ENCODE measurements at regions not wholly inside any gene's neighbourhood (a gene's known extent, or its start where the extent isn't known, plus 50 kb on each side); places are given as distances from the start of the nearest gene placed in this dataset.

DNA sequence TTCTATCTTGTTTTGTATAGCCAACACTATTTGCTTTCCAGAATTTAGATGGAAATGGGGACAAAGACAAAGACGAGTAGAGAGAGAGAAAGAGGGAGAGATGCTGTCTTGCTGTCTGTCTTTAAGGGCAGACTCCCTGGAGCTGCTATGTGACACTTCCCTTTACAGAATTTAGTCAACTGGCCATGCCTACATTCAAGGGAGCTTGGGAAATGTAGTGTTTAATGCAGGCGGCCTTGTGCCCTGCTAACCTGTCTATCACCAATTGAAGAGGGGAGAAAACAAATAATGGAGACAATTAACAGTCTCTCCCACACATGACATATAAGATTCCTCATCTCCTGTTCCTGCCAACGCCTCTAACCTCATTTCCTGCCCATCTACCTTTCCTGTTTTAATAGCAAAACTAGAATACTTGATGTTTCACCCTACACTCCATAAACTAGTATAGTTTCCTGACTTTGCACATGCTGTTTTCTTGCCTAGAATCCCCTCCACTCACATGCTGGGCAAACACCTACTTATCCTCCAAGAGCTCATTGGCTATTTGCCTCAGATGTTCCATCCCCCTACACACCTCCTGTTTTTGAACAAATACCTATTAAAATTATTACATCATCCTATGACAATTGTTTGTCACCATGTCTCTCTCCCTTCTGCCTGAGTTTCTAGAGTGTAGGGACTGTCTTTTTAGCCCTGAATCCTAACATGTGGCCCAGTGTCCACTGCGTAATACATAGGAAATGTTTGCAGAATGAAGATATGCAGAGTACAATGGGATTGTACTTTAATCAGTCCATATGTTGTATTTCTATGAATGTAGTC lies 117.2 kb downstream of the SLC25A24 start:
- peak; percentile 7 for DNase-seq

DNA sequence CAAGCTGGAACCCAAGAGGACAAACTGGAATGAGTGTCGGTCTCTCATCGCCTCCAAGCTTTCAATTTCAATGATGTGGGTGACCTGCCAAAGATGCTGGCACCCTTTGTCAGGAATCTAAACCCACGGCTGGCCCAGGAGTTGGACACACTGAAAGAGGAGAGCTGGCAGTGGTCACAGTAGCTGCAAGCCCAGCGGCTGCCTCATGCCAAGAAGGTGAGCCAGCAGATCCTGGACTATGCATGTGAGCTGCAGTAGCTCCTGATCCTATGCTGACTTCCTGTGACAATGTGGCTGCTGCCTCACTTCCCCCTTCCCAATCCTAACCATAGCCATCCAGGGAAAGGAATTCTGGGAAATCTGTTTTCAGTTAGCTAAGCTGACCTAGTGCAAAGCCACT lies 117.0 kb upstream of the VAV3 start:
- no peak for DNase-seq

- peak; percentile 8 for DNase-seq
Measured at GRCh38 chr1:108080448-108080847, 115.5 kb upstream of the VAV3 start.

- DNase-seq: peak; percentile 24
Measured at GRCh38 chr1:108079440-108080025, 114.6 kb upstream of the VAV3 start.

- DNase-seq: peak; percentile 16
Measured at GRCh38 chr1:108077991-108078390, 113.0 kb upstream of the VAV3 start.

DNA sequence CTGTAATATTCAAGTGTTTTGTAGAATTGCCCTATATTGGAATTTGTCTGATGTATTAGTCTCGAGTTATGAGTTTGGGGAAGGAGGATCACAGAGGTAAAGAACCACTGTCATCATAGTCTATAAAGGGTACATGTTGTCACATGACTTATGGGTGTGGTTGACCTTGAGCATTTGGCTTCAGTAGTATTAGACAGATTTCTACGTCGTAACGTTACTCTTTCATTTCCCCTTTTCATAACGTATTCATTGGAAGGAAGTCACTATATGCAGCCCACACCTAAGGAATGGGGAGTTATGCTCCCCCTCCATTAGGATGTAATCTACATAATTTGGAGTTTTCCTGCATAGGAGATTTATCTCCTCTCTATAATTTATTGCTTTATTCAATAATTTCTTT lies 110.1 kb upstream of the VAV3 start:
- no peak for DNase-seq

DNA sequence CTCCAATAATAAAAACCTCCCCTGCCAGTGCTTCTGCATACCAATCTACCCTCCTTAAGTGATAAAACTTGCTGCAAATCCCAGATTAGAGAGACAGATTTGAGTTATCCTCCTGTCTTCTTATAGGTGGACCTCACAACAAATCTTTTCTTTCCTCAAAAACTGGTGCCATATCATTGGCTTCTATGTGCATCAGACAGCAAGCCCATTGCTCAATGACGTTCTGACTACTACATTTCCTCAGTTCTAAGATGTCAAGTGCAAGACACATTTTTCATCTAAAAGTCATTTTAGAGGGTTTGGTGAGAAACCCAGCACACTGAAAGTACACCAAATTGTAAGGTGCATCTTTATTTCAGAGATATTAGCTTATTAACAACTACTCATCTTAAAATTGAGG lies 107.8 kb upstream of the VAV3 start:
- DNase-seq: no peak

- no peak for DNase-seq
Measured at GRCh38 chr1:108072212-108072611, 107.2 kb upstream of the VAV3 start.

DNA sequence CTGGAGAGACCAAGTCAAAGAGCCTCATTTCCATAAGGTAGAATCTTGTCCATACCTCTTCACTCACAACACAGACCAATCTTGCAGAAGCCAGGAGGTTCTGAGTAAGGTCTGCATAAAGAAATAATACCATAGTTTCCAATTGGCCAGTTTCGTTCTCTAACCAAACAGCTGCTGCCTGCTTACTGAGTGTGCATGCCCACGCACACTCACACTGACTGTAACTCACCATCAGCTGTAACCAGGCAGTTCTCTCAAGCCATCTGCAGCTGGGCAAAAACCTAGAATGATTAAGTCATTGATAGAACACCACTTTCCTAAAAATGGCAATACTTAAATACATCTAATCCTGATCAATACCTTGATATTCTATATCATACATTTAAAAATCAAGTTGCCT lies 106.6 kb upstream of the VAV3 start:
- DNase-seq: no peak

DNA sequence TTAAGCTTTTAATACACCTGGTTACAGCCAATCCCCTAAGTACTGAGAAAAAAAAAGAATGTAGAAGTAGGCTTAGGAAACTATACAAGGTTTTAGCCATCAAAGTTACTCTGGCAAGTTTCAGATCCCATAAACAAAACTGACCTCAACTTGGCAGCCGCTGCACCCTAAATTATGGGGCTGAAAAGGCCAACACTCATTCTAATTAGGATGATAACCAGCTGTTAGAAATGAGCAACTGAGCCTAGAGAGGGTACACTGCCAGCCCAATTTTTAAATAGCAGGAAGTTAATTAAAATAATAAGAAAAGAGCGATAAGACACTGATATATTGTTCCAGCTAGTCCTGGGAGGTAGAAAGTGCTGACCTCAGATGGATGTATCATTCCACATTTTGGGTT lies 105.7 kb upstream of the VAV3 start:
- DNase-seq: no peak

GRCh38 chr1:108067884-108068540 lies 103.0 kb upstream of the VAV3 start:
- no peak for DNase-seq

DNA sequence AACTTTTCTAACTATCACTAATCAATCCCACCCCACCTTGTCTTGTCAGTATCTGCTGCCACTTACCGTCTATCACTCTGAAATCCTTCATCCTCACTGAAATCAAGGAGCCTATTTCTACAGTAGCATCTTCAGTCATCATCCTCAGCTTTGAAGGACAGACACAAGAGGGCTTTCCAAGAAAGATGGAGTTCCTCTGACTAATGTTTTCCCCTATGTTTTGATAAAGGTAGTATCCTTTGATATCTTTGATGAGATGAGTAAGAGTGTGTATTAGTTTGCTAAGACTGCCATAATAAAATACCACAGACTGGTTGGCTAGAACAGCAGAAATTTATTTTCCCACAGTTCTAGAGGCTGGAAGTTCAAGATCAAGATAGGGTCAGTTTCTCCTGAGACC lies 101.8 kb upstream of the VAV3 start:
- DNase-seq: no peak

- no peak for DNase-seq
Measured at GRCh38 chr1:108064255-108064654, 99.3 kb upstream of the VAV3 start.

- DNase-seq: no peak
Measured at GRCh38 chr1:108063703-108064102, 98.7 kb upstream of the VAV3 start.

DNA sequence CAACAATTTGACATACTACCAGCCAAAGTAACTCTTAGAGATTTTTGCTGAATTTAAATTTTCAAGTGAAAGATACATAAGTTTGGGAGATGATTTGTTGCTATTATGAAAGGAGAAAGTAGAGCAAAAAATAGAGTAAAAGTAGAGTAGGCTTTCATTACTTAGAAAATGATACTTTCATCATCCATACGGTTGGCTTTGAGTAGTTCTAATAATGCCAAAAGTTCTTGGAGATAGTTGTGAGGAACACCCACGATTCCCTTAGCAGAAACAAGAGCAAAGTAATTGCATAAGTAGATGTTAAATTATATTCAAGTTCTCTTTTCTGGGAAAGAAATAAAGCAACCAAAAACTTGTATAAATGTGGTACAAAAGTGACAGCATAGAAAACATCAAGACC lies 95.0 kb upstream of the VAV3 start:
- no peak for DNase-seq

GRCh38 chr1:108057541-108057940 lies 92.6 kb upstream of the VAV3 start:
- no peak for DNase-seq

GRCh38 chr1:108056436-108056990 lies 91.5 kb upstream of the VAV3 start:
- no peak for DNase-seq

DNA sequence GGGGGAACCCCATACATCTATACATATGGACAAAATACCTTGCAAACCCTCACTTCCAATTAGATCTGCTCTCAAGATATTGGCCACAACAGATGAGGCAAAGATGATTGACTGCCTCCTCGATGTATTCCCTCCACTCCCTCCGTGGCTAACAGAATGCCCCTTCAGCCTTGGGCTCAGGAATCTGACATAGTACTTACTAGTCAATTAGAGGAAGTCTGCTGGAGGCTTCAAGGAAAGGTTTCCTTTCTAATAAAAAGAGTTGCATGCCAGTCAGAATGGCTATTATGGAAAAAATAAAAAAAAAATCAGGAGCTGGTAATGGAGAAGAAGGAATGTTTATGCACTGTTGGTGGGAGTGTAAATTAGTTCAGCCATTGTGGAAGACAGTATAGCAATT lies 90.4 kb upstream of the VAV3 start:
- DNase-seq: no peak

- DNase-seq: no peak
Measured at GRCh38 chr1:108054396-108054795, 89.4 kb upstream of the VAV3 start.

DNA sequence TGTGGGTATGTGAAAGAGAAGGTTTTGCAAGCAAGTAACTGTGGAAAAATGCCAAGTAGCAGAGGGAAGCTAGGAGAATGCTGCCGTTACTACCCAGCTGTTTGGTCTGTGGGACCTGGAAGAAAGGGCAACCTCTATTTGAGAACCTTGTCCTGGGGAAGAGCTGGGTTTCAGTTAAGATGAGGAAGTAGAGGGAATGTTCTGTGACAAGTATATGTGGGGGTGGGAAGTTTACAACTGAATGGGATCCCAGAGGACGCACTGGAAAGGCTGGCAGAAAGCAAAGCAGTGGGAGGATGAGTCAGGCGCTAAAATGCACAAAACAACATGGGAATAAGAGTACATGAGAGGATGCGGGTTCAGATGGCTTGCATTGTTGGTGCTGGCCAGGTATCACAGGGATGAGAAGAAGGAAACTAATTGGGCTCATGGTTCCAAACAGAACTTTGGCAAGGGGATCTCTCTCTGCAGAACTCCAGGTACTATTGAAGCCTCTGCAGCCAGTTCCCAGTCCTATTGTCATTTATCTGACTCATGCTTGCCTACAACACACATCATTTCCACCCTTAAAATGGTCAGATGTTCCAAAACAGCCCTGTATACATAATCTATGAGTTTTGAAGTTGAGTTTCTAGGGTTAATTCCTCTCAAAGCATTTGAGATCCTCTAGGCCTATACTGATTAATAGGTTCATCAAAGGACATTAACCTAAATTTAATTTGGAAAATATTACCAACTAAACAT lies 88.5 kb upstream of the VAV3 start:
- no peak for DNase-seq

DNA sequence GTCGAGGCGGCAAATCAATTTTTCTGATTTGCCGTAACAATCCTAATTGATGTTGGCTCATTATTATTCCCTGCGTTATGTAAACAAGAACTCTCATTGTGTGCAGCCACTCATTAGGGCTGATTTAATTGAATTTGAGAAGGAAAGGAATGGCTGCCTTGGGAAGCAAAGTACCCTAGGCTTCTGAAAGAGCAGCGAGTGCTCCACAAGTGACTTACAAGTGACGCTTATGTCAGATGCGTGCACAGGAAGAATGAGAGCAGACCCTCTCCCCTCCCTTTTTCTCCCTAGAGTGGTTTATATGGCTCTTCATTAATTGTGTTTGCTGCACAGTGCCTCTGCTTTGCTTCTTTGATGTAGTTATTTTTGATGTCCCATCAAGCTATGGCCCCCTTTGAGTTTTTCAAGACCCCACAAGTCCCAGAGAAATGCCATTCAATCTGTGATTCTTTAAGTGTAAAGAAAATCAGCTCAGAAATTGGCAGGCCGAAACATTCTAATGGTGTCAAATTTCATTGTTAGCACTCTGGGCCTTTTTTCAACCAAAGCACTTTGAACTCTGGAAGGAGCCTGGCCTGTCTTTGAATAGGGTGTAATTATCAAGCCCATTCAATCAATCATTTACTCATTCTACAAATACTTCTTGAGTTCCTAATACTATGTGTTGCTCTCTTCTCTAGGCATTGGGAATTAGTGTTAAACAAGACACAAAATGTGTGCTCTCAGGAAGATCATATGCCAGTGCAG lies 86.8 kb upstream of the VAV3 start:
- no peak for DNase-seq

GRCh38 chr1:108050911-108051629 lies 86.1 kb upstream of the VAV3 start:
- peak; percentile 1 for DNase-seq

All from central memory CD4-positive, alpha-beta T cell (primary cell).